ENCODE measurements at regions not wholly inside any gene's neighbourhood (a gene's known extent, or its start where the extent isn't known, plus 50 kb on each side); places are given as distances from the start of the nearest gene placed in this dataset.

DNA sequence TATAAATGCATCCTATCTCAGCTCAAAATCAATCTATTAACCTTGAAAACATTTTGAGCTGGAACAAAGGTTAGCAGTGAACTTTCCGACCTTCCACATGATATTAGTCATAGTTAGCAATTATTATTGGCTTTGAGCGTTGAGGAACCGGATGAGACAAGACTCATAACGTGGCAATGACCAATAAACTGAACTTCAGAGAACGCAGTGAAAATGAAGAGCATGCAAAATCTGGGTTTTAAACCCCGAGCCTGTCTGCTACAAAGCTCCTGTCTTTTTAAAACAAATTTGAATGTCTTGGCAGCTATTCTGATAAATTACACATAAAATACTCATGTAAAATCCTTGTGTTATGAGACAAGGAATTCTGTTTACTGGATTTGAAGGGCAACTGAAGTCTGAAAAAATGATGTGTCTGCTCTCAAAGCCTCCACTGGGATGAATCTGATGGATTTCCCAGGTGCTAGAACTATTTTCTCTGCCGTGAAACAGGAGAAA is 74.7 kb upstream of the ITGB1 start:
- Histone ChIP-seq H3K27ac (ENCODE audit: insufficient read depth, low read depth, low read length) (peak overlapping the region; percentile 67), H3K4me2 (ENCODE audit: insufficient read depth, low read length) (peak overlapping the region; percentile 60), H3K9me3 (replicated peaks; ENCODE audit: control insufficient read depth, insufficient read depth, low read length) (no peaks in the 10 kb centered on the region), H2AFZ (ENCODE audit: low read depth, low read length) (peak overlapping the region; percentile 30), H3K4me1 (ENCODE audit: control insufficient read depth, extremely low read depth, insufficient read depth, low read length) (peaks cover 16% of the 10 kb centered on the region), H3K79me2 (ENCODE audit: control insufficient read depth, insufficient read depth, low read length) (no peaks in the 10 kb centered on the region), H4K20me1 (replicated peaks; ENCODE audit: control insufficient read depth, extremely low read depth, insufficient read depth, low read length) (no peaks in the 10 kb centered on the region), H3K9ac (replicated peaks; ENCODE audit: extremely low read depth, insufficient read depth, low read length) (peak overlapping the region; percentile 52), H3K4me3 (replicated peaks in 1 of 3; ENCODE audit: insufficient read depth in 1 of 3, low read depth in 1 of 3, low read length in 3 of 3) (no peak overlapping the region), H3K27me3 (ENCODE audit: control insufficient read depth in 2 of 2, insufficient read depth in 2 of 2, low read length in 2 of 2) (no peaks in the 10 kb centered on the region), H3K36me3 (ENCODE audit: control insufficient read depth in 2 of 2, extremely low read depth in 1 of 2, insufficient read depth in 2 of 2, low read length in 2 of 2) (no peaks in the 10 kb centered on the region), H3K9me1 (replicated peaks; ENCODE audit: control insufficient read depth, extremely low read depth, insufficient read depth, low read length) (no peaks in the 10 kb centered on the region)
- dilution Hi-C loops (cut with MboI; ENCODE audit: extremely low pct_ligation_motif_present, low sequenced_read_pairs): no loop called here
- BruUV-seq (replicated peaks): TSS peak; percentile 68
- FAIRE-seq (peak; percentile 95), DNase-seq (ENCODE audit: low read depth, low spot score) (peak; percentile 96)
- ChIA-PET CTCF (interaction anchor here (0.9 to 2.7 kb wide), 7 partner anchors 9 to 84 kb away, joined by 3 to 16 read pairs (median 3); no protein-coding TSS in a partner anchor), POLR2A (no interaction called here)
- TF ChIP-seq POLR2AphosphoS5 (IDR thresholded peaks at IDR 0.05; ENCODE audit: insufficient read depth, low read depth, low read length): peak; percentile 75
- TF ChIP-seq JUN (IDR thresholded peaks at IDR 0.05; ENCODE audit: borderline replicate concordance, insufficient read depth, insufficient read length, low read depth): peak; percentile 85
- no peak for TF ChIP-seq POLR2A (IDR thresholded peaks at IDR 0.05; ENCODE audit: low read depth, low read length)
- peak; percentile 91 for TF ChIP-seq FOS (IDR thresholded peaks at IDR 0.05; ENCODE audit: borderline replicate concordance, insufficient read depth, low read length)
- no peak for TF ChIP-seq EZH2 (IDR thresholded peaks at IDR 0.05; ENCODE audit: borderline replicate concordance, low read depth, low read length, severe bottlenecking)
- peak; percentile 96 for TF ChIP-seq GATA2 (IDR thresholded peaks at IDR 0.05; ENCODE audit: insufficient read depth, insufficient read length, low read depth, low read length)
- intact Hi-C loops (cut with micrococcal nuclease): loop anchor here (2.0 kb wide), 1 partner anchor 74 kb away; the partner anchor contains the start of gene ITGB1

Measured in endothelial cell of umbilical vein (primary cell).